GM18907 (cell line): ENCODE measurements at regions not wholly inside any gene's neighbourhood (a gene's known extent, or its start where the extent isn't known, plus 50 kb on each side); places are given as distances from the start of the nearest gene placed in this dataset.

Experiments
- ATAC-seq: cut with Tn5 transposase; IDR thresholded peaks from one replicate; pipeline ENCODE4 v1.9.1; 2021; ENCODE audit warnings: mild to moderate bottlenecking, moderate library complexity; ENCODE audit not compliant: unreplicated experiment

DNA sequence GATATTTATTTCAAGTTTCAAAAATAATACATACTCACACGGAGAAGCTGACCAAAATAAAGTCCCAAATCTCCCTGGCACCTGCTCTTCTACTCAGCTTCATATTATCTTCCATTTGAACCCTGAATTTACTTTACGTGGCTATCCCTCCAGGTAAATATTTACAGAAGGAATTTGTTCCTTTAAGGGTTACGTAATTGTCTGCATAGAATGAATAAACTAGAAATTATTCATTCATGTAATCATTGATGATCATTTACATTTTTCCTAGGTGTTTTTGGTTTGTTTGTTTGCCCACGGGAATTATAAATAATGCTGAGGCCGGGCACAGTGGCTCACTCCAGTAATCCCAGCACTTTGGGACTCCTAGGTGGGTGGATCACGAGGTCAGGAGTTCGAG lies 251.2 kb downstream of the PLK2 start:
- no peak for ATAC-seq

DNA sequence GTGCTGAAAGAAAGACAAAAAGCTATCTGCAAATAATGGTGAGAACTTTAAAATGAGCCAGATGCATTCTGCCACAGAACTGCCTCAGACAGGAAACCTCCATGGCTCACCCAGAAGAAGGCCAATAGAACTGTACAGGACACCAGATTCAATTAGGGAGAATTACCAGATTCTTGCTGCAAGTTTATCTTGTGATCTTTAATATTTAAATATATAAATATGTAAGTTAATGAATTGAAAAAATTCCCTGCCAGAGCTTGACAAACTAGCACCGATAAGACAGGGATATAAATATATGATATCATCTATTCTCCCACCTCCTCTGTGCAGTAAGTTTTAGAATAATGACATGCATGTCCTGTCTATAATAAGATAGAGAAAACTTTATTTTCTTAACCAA lies 252.8 kb downstream of the PLK2 start:
- no peak for ATAC-seq

DNA sequence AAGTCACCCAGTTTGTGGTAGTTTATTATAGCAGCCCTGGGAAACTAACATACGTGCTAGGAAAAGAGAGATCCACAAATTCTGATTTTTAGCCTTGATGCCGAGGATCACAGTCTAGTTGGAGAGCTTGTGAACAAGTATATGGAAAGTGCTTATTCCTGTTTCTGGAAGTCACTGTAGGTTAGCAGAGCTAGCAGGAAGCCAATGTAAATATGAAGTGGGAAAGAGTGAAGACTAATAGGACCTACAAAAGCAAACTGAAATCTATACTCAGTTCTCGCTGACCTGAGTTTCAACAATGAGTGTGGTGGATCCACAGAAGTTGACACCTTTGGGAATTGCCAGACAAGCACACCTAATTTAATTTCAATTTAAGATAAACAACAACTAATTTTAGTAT lies 254.9 kb downstream of the PLK2 start:
- ATAC-seq = no peak

DNA sequence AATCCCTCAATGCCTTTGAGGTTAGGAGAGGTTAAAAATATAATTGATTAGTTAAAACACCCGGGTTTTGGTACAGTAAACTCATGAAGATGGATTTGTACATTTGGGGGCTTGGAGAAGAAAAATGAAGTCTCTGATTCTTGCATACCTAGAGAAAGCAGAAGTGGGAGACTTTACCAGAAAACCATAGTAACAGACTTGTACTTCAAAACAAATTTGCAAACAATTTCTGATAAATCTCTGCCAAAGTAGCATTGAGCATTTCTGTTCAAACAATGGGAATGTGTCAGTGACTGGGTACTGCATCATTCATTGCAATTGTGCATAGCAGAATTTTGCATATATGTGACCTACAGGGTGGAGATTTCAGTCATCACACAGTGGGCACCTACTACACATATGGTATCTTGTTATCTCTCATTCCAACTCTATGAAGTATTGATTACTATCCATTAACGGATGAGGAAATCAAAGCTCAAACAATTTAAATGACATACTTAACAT lies 256.9 kb downstream of the PLK2 start:
- no peak for ATAC-seq

DNA sequence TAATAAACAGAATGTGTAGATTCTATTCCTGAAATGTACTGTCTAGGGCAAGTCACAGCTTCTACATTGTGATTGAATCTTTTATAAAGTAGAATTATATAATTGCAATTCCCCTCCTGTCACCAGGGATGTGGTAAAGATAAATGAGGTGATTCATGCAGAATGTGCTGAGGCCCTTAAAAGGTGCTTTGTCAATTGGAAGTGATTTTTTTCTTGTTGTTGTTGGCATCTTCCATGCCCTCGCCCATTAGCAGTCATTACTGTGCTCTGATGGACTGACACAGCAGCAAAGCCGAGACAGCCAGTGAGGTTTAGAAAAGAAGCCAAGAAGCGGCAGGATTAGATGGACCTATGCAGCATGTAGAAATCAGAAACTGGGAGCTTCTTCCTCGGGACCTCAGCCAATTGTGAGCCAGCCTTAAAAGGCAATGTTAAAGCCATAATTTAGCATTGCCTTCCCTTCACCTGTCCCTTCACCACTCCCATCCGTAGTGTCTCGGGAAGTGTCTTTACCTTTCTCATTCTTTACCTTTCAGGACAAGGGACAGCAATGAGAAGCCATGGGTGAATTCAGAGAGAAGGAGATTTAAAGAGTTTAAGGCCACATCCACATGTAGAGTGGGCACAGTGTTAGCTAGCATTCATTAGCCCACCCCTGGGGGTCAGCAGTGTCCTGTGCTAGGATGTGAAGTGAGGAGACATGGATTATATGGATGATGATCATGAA lies 257.8 kb downstream of the PLK2 start:
- ATAC-seq = no peak

DNA sequence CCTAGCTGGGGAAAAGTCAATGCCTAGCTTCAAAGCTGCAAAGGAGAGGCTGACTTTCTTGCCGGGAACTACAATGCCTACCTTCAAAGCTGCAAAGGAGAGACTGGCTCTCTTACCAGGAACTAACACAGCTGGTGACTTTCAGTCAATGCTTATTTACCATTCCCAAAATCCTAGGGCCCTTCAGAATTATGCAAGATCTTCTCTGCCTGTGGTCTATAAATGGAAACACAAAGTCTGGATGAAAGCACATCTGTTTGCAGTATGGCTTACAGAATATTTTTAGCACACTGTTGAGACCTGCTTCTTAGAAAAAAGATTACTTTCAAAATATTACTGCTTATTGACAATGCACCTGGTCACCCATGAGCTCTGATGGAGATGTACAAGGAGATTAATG lies 259.4 kb downstream of the PLK2 start:
- no peak for ATAC-seq

DNA sequence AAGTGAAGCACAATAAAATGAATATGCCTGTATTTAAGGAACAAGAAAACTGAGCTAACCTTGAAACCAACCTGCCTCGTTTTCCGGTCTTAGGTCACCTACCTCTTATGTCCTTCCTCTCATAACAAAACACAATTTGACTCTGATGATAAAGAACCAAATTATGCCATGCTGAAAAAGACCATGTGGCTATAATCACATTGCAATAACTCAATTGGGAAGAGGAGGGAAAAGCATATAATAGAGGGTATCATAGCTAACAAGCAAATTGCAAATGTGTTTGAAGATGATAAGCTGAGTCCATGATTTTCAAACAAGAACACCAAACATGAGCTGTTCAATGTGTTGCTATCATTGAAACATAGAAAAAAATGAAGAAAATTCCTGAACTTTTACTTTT lies 260.8 kb downstream of the PLK2 start:
- ATAC-seq = no peak

DNA sequence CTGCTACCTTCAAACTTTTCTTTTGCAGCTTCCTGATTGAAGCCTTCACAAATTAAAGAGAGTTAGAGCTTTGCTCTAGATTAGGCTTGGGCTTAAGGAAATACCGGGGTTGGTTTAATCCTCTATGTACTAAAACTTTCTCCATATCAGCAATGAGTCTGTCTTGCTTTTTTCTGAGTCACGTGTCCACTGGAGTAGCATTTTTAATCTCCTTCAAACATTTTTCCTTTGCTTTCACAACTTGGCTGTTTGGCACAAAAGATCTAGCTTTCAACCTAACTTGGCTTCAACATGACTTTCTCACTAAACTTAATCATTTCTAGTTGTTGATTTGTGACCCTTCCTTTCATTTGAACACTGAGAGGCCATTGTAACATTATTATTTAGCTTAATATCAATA lies 261.6 kb downstream of the PLK2 start:
- no peak for ATAC-seq

DNA sequence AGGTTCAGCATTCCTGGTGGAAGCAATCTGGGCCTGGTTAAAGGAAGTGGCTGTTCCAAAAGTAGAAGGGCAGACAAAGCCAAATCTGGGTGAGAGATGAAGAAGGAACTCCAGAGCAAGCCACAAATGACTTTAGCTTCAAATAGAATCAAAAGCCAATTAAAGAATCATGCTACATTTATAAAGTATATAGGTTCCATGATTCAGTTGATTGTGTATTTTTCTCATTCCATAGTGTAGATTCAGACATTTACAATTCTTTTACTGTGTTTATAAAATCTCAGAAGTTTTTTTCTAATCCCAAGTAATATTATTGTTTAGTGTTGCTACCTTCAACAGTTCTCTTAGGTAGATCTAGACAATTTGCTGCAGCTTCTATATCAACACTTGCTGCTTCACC lies 262.0 kb downstream of the PLK2 start:
- no peak for ATAC-seq

DNA sequence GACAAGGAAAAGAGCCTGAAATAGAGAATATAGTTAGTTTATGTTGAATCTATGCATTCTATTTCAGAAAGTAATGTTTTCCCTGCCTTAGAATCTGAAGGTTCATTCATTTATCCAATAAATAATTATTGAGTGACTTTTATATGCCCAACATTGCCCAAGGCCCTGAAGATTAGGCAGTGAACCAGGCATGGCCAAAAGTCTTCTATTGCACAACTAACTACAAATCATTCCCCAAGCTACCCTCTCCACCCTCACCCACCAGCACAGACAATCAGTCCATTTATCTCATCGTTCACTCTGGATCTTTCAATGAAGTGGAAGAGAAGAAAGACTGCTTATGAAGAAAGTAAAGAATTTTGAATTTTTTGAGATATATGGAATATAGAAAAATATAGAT lies 268.4 kb downstream of the PLK2 start:
- no peak for ATAC-seq

DNA sequence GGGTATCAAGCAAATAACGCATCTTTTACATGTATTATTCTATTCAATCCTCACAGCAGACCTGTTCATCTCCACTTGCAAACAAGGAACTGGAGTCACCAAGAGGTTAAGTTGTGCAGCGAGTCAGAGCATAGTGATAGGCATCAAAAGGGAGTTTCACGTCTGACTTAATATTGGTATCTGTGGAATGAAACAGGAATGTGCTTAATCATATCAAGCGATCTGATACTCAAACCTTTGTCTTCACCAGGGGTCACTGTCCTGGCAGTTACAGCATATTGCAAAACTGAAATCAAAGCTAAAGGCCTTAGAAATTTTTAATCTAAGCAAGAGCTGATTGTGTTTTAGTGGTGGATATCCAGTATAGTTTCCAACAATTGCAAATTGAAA lies 271.6 kb downstream of the PLK2 start:
- no peak for ATAC-seq

DNA sequence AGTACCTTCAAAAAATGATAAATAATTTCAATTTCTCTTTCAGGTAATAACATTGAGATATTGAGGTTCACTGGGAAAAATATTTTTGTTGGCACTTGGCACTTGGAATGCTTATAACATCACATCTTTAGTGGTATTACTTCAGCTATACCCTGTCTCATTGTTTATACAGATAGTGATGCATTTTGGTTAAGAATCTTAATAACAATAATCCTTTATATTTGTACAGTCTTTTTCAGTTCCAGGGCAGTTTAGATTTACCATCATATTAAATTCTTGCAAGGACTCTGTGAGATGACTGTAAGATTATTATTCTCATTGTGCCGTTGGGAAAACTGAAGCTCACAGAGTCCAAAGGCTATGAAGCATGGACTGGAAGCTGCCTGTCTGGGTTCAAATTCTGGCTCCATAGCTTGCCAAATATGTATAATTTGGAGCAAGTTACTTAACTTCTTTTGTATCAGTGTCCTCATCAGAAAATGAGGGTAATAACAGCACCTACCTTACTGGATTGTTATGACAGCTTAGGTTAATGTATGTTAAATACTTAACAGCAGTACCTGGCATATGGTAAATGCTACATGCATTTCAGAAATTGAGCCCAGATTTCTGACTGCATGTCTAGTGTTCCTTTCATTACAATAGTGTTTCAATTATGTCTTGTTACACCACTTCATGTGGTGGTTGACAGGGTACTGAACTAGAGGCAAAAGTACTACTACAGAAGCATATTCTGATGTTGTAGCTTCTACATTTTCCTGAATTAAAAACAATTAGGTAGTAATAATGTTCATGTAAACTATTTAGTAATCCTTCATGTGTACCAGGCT lies 272.2 kb downstream of the PLK2 start:
- ATAC-seq = no peak

DNA sequence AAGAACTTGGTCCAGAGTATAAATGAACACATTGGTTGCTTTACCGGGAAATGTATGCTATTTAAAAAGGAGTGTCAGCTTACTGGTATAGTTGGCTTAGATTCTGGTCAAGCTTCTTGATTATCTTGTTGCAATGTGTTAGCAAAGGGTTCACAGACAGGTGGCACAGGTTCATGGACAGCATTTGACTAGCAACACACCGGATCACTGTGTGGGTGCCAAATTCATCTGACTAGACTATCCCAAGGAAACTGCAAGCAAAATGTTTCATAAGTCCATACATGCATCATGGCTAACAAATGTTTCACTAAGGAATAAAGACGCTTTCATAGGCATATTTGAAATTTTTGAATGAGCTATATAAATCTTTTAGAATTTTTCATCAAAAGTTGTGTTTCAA lies 274.1 kb downstream of the PLK2 start:
- ATAC-seq = no peak

DNA sequence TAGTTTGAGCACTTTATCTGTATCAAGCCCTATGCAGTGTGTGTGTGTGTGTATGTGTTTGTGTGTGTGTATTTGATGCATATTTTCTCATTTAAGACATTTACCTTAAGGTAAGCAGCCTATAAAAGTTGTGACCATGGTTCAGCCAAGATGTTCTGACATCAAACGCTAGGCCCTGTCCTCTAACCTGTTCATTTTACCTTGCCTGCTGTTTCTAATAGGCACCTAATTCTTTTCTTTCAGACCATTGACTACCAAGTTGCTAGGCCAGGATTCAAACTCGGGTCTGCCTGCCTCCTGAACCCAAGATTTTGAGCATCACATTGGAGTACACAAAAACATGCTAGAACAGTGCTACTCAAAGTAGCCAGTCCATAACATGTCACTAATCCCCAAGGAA lies 274.5 kb downstream of the PLK2 start:
- no peak for ATAC-seq

DNA sequence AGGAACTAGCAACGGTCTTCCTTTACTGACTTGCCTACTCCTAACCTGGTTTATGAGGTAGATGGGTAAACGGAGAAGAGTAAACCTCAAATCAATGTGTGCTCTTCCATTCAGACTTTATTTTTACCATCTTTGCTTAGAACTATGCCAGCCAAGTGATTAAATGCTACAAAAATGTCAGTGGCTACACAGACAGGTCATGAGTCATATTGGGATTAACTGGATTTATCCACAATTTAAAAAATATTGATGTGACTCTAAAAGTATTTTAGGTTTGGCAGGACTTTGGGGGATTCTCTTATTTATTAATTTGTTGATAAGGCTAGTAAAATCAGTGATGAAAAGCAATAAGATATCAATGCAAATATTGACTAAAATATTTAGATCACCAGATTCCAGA lies 275.0 kb downstream of the PLK2 start:
- no peak for ATAC-seq

DNA sequence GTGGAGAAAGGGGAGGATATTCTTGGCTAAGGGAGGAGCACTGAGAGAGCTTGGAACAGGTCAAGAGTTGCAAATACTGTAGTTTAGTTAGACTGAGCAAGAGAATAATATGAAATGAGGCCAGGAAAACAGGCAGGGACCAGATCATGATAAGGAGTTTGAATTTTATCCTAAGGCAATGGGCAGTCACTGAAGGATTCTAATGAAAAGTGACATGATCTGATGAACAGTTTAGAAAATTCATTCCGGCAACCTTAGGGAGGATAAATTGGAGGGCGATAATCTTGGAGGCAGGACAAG lies 276.1 kb downstream of the PLK2 start:
- ATAC-seq = no peak

DNA sequence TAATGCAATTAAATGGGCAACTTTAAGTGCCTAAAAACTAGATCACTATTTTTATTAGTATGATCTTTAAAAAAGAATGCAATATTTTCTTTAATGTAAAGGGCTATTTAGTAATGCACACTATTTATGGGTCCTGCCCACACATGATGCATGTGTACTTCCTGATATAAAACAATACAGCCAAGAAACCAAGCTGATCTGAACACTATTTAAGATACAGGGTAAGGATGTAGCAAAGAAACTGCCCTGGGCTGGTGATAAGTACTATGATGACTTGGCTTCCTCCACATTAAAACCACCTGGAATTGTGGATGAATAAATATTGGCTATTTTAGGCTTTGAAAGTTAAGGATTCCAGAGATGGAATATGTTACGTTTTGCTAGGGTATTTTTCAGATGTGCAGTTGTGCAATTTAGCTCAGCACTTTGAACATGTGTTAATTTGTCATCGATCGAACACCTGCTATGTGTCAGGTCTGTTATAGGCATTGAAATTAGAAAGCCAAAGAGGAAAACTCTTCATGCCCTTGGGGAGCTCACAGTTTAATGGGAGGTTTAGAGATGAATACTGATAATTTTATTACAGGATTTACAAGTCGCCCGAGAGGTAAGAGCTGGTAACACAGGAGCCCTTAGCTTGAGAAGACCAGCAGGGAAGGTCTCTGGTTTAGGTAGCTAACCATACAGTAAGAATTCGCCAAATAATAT lies 276.7 kb downstream of the PLK2 start:
- ATAC-seq = no peak

DNA sequence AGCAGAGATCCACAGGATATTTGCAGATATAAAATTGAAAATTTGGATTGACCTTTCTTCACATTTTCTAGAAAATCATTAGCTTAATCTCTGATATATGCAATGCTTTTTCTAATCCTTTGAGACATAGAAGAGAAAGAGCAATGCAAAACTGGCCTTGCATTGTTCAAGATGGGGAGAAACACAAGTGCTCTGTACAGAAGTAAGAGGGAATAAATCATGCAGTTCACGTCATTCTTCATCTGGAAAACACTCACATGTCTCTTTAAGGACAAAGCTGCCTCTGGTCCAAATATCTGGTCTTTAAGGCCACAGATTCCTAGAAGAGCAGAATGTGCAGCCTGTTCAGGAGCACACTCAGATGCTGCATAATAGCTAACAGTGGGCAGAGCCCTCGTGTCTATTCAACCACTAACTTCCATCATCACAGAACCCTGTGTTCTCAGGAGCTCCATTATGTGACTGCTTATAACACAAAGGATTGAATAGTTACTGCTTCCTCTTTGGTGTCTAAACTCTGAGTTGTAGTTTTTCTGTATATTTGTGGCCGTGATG lies 277.5 kb downstream of the PLK2 start:
- ATAC-seq = no peak

DNA sequence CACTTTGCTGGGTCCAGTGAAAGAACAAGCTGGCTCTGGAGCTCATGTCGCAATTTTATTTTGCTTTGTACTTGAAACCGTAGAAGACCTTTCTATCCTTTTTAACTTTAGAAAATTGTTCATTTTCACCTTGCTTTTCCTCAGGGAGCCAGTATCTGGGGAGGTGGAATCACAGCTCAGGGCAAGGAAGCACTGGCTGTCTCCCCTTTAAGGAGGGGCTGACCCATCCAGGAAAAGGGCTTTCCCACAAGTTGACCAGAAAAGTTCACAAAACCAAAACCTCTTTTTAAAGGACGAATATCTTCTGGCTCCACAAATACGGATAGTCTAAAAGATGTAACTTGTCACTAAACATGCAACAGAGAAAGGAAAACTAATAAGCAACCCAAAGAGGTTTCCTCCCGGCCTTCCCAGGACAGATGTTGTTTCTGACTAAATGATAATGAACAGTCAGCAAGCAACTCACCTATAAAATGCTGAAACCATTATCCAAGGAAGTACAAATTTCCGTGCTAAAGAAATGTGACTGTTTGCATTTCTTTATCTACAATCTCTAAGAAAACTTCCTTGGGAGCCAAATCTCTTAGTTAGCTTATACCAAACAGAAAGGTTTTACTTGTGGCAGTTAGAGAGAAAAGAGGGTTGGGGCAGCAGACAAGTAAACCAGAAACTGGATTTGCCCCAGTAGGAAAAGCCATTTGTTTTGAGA lies 278.2 kb downstream of the PLK2 start:
- ATAC-seq = no peak

DNA sequence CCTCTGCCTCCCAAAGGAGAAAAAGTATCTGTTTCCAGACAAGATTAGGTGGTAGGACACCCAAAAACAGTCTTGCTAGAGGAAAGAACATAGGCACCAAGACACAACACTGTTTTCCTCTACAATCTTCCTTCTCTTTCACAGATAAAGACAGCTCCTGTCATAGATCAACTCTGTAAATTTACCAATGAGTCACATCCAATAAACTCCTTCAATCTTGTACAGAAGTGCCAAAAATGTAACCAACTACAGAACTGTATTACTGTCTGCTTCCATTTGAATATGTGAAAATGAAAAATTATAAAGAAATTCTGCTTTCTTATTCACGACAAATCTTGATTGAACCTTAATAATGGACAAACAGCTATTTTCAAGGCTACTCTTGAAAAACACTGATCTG lies 286.9 kb downstream of the PLK2 start:
- no peak for ATAC-seq

DNA sequence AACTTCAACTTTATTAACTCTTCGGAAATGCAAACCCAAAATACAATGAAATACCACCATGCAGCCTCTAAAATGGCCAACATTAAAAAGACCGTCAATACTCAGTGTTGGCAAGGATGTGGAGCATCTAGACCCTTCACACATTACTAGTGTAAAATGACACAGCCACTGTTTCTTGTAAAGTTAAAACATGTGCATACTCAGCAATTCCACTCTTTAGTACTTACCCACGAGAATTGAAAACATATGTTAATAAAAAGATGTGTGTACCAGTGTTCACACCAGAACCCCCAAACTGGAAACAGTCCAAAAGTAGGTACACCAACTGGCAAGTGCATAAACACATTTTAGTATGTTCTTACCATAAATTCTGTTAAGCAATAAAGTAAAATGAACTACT lies 294.7 kb downstream of the PLK2 start:
- no peak for ATAC-seq
